ENCODE measurements at regions not wholly inside any gene's neighbourhood (a gene's known extent, or its start where the extent isn't known, plus 50 kb on each side); places are given as distances from the start of the nearest gene placed in this dataset.
A peak's percentile ranks its signal among the peaks of the same experiment; 100 is the strongest.

GRCh38 chr3:167160781-167161180, 219.3 kb downstream of the ZBBX start:
- no peak for TF ChIP-seq MXI1 (conservative IDR thresholded peaks at IDR 0.05; ENCODE audit: poor library complexity, severe bottlenecking)
- no peak for TF ChIP-seq EP300 (conservative IDR thresholded peaks at IDR 0.05; ENCODE audit: poor library complexity, severe bottlenecking)
- TF ChIP-seq POLR2AphosphoS5 (IDR thresholded peaks at IDR 0.05): no peak
- TF ChIP-seq SMC3 (conservative IDR thresholded peaks at IDR 0.05; ENCODE audit: poor library complexity): no peak
- TF ChIP-seq TAF1 (IDR thresholded peaks at IDR 0.05; ENCODE audit: low read depth): no peak
- TF ChIP-seq RAD21 (conservative IDR thresholded peaks at IDR 0.05): no peak
- TF ChIP-seq REST (IDR thresholded peaks at IDR 0.05; ENCODE audit: borderline replicate concordance): no peak
- no peak for TF ChIP-seq CTCF (IDR thresholded peaks at IDR 0.05; ENCODE audit: poor library complexity, severe bottlenecking)
- no peak for TF ChIP-seq EZH2 (IDR thresholded peaks at IDR 0.05; ENCODE audit: borderline replicate concordance, insufficient read depth, low read length, poor library complexity, severe bottlenecking)
- Histone ChIP-seq H3K27me3 (ENCODE audit: insufficient read depth, low read depth, low read length) (no peaks in the 10 kb centered on the region), H3K36me3 (ENCODE audit: insufficient read depth, low read length) (no peaks in the 10 kb centered on the region), H3F3A (ENCODE audit: insufficient read depth, low read length, poor library complexity, severe bottlenecking) (no peaks in the 10 kb centered on the region), H3K79me2 (replicated peaks; ENCODE audit: insufficient read depth, low read length) (no peaks in the 10 kb centered on the region), H3K9ac (ENCODE audit: low read length) (no peak overlapping the region), H3K9me3 (ENCODE audit: low read length) (no peaks in the 10 kb centered on the region), H3K27ac (ENCODE audit: low read length) (no peak overlapping the region), H4K20me1 (ENCODE audit: insufficient read depth) (no peaks in the 10 kb centered on the region), H3K9me2 (ENCODE audit: insufficient read depth, low read length) (no peaks in the 10 kb centered on the region), H3K4me2 (ENCODE audit: low read length) (no peak overlapping the region), H3K4me3 (ENCODE audit: low read length) (no peak overlapping the region), H2AFZ (ENCODE audit: low read depth, low read length) (no peak overlapping the region)

GRCh38 chr3:167151636-167152035, 228.5 kb downstream of the ZBBX start:
- Histone ChIP-seq H3K4me2 (ENCODE audit: low read length) (peak overlapping the region; percentile 30), H3K36me3 (ENCODE audit: insufficient read depth, low read length) (no peaks in the 10 kb centered on the region), H3K79me2 (replicated peaks; ENCODE audit: insufficient read depth, low read length) (no peaks in the 10 kb centered on the region), H3K9me3 (ENCODE audit: low read length) (no peaks in the 10 kb centered on the region), H3K27ac (ENCODE audit: low read length) (peak overlapping the region; percentile 67), H3K9ac (ENCODE audit: low read length) (no peak overlapping the region), H3K27me3 (ENCODE audit: insufficient read depth, low read depth, low read length) (no peaks in the 10 kb centered on the region), H4K20me1 (ENCODE audit: insufficient read depth) (no peaks in the 10 kb centered on the region), H3K4me3 (ENCODE audit: low read length) (no peak overlapping the region), H3K9me2 (ENCODE audit: insufficient read depth, low read length) (no peaks in the 10 kb centered on the region), H3F3A (ENCODE audit: insufficient read depth, low read length, poor library complexity, severe bottlenecking) (no peaks in the 10 kb centered on the region), H2AFZ (ENCODE audit: low read depth, low read length) (no peak overlapping the region)
- TF ChIP-seq POLR2AphosphoS5 (IDR thresholded peaks at IDR 0.05): no peak
- TF ChIP-seq TAF1 (IDR thresholded peaks at IDR 0.05; ENCODE audit: low read depth): no peak
- peak; percentile 60 for TF ChIP-seq CTCF (IDR thresholded peaks at IDR 0.05; ENCODE audit: poor library complexity, severe bottlenecking)
- peak; percentile 55 for TF ChIP-seq SMC3 (conservative IDR thresholded peaks at IDR 0.05; ENCODE audit: poor library complexity)
- peak; percentile 76 for TF ChIP-seq RAD21 (conservative IDR thresholded peaks at IDR 0.05)

All from neural cell (in vitro differentiated cells).